ENCODE measurements at regions not wholly inside any gene's neighbourhood (a gene's known extent, or its start where the extent isn't known, plus 50 kb on each side); places are given as distances from the start of the nearest gene placed in this dataset.

- in situ Hi-C loops (cut with HindIII; ENCODE audit: low pct_unique_long_range_greater_than_20kb, low sequenced_read_pairs), result no loop called here
These were observed 152.2 kb downstream of the LINC00237 start for GRCh38 chr20:20953738-20954618.

GRCh38 chr20:20950620-20951019 is 155.5 kb downstream of the LINC00237 start:
- no peak for DNase-seq (ENCODE audit: low read depth)
- in situ Hi-C loops (cut with HindIII; ENCODE audit: low pct_unique_long_range_greater_than_20kb, low sequenced_read_pairs), result no loop called here

More at GRCh38 chr20:20953738-20954618, 152.2 kb downstream of the LINC00237 start:
- DNase-seq (ENCODE audit: low read depth), result no peak

- in situ Hi-C loops (cut with HindIII; ENCODE audit: low pct_unique_long_range_greater_than_20kb, low sequenced_read_pairs), result no loop called here
- DNase-seq (ENCODE audit: low read depth), result no peak
These were observed 159.9 kb downstream of the LINC00237 start for GRCh38 chr20:20946122-20946759.

GRCh38 chr20:20941468-20941889 is 164.7 kb downstream of the LINC00237 start:
- no peak for DNase-seq (ENCODE audit: low read depth)
- in situ Hi-C loops (cut with HindIII; ENCODE audit: low pct_unique_long_range_greater_than_20kb, low sequenced_read_pairs), result no loop called here

- DNase-seq (ENCODE audit: low read depth), result no peak
- in situ Hi-C loops (cut with HindIII; ENCODE audit: low pct_unique_long_range_greater_than_20kb, low sequenced_read_pairs), result no loop called here
These were observed 167.2 kb downstream of the LINC00237 start for GRCh38 chr20:20939006-20939405.

- in situ Hi-C loops (cut with HindIII; ENCODE audit: low pct_unique_long_range_greater_than_20kb, low sequenced_read_pairs), result no loop called here
- DNase-seq (ENCODE audit: low read depth), result no peak
These were observed 167.6 kb downstream of the LINC00237 start for GRCh38 chr20:20938599-20938998.

- DNase-seq (ENCODE audit: low read depth), result no peak
- in situ Hi-C loops (cut with HindIII; ENCODE audit: low pct_unique_long_range_greater_than_20kb, low sequenced_read_pairs), result no loop called here
These were observed 168.0 kb downstream of the LINC00237 start for GRCh38 chr20:20938131-20938530.

- in situ Hi-C loops (cut with HindIII; ENCODE audit: low pct_unique_long_range_greater_than_20kb, low sequenced_read_pairs), result no loop called here
- no peak for DNase-seq (ENCODE audit: low read depth)
These were observed 172.8 kb downstream of the LINC00237 start for GRCh38 chr20:20933142-20933958.

- in situ Hi-C loops (cut with HindIII; ENCODE audit: low pct_unique_long_range_greater_than_20kb, low sequenced_read_pairs), result no loop called here
These were observed 174.0 kb downstream of the LINC00237 start for GRCh38 chr20:20932156-20932555.

GRCh38 chr20:20931632-20932031 is 174.5 kb downstream of the LINC00237 start:
- DNase-seq (ENCODE audit: low read depth), result no peak
- in situ Hi-C loops (cut with HindIII; ENCODE audit: low pct_unique_long_range_greater_than_20kb, low sequenced_read_pairs), result no loop called here

More at GRCh38 chr20:20932156-20932555, 174.0 kb downstream of the LINC00237 start:
- no peak for DNase-seq (ENCODE audit: low read depth)

GRCh38 chr20:20931024-20931423 is 175.1 kb downstream of the LINC00237 start:
- DNase-seq (ENCODE audit: low read depth), result no peak
- in situ Hi-C loops (cut with HindIII; ENCODE audit: low pct_unique_long_range_greater_than_20kb, low sequenced_read_pairs), result no loop called here

GRCh38 chr20:20930500-20930899 is 175.7 kb downstream of the LINC00237 start:
- in situ Hi-C loops (cut with HindIII; ENCODE audit: low pct_unique_long_range_greater_than_20kb, low sequenced_read_pairs), result no loop called here

GRCh38 chr20:20929341-20929740 is 176.8 kb downstream of the LINC00237 start:
- no peak for DNase-seq (ENCODE audit: low read depth)
- in situ Hi-C loops (cut with HindIII; ENCODE audit: low pct_unique_long_range_greater_than_20kb, low sequenced_read_pairs), result no loop called here

More at GRCh38 chr20:20930500-20930899, 175.7 kb downstream of the LINC00237 start:
- no peak for DNase-seq (ENCODE audit: low read depth)

- peak; percentile 6 for DNase-seq (ENCODE audit: low read depth)
- in situ Hi-C loops (cut with HindIII; ENCODE audit: low pct_unique_long_range_greater_than_20kb, low sequenced_read_pairs), result no loop called here
These were observed 179.8 kb downstream of the LINC00237 start for GRCh38 chr20:20926222-20926905.

- in situ Hi-C loops (cut with HindIII; ENCODE audit: low pct_unique_long_range_greater_than_20kb, low sequenced_read_pairs), result no loop called here
- no peak for DNase-seq (ENCODE audit: low read depth)
These were observed 185.7 kb downstream of the LINC00237 start for GRCh38 chr20:20920433-20920832.

- DNase-seq (ENCODE audit: low read depth), result no peak
- in situ Hi-C loops (cut with HindIII; ENCODE audit: low pct_unique_long_range_greater_than_20kb, low sequenced_read_pairs), result no loop called here
These were observed 190.3 kb downstream of the LINC00237 start for GRCh38 chr20:20915844-20916243.

- DNase-seq (ENCODE audit: low read depth), result no peak
- in situ Hi-C loops (cut with HindIII; ENCODE audit: low pct_unique_long_range_greater_than_20kb, low sequenced_read_pairs), result no loop called here
These were observed 192.0 kb upstream of the RALGAPA2 start for GRCh38 chr20:20904501-20904831.

GRCh38 chr20:20903773-20904500 is 191.5 kb upstream of the RALGAPA2 start:
- DNase-seq (ENCODE audit: low read depth), result no peak
- in situ Hi-C loops (cut with HindIII; ENCODE audit: low pct_unique_long_range_greater_than_20kb, low sequenced_read_pairs), result no loop called here

Data from Caki2 (cell line).